NCI-H524 (cell line): ENCODE measurements at regions not wholly inside any gene's neighbourhood (a gene's known extent, or its start where the extent isn't known, plus 50 kb on each side); places are given as distances from the start of the nearest gene placed in this dataset.
"Not testable (repeated sequence)": the region's sequence is repeated elsewhere in the genome, so short reads cannot be mapped to it uniquely, and the experiment has no call there.

Experiments used
- DNase-seq, 2 experiments: peaks; one replicate each; lab custom pipeline; 2025; lab: John Stamatoyannopoulos, UW

DNA sequence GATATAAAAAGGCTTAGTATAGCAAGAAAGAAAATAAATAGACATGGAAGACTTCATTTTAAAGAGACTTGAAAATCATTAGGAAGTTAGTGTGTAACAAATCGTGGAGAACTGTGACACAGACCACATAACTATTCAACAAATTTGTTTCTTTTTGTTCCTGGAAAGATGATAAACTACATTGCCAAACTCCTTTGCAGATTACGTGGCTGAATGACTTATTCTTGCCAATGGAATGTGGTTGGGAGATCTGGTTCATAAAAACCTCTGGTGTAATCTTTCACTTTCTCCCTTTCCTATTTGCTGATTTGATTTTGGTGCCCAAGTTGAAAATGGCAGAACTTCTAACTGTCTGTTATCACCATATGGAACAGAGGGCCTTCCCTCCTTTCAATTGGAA, 328.9 kb upstream of the MEF2C start:
- DNase-seq, result no peak

DNA sequence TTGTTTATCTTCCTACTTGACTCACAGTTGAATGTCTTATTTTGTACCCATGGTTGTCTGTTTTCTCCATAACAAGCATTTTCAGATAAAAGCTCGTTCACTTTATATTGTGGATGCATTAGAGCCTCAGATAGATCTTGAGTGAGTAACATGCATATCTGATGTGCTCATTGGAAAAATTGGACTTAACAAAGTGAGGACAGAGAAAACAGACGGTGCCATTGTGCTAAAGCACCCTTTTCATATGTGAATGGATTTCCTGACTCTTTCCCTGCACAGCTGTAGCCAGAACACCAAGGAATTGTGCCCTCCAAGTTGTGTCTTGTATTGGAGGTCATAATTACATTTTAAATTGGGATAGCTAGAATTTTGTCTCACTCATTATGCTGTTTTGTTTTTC, 325.8 kb upstream of the MEF2C start:
- DNase-seq, result no peak

DNA sequence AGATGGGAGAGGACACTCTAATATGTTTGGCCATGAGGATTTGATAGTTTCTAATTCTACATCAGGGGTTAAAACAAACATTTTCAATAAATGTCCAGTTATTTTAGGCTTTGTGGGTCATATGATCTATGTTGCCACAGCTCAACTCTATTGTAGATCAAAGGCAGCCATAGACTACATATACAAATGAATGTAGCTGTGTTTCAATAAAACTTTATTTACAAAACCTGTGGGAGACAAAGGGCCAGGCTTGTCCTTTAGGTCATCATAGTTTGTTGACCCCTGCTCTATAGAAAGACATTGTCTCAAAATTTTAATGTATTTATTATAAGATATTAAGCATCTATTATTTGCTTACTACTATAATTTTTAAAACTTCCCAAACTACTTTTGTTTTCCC, 325.4 kb upstream of the MEF2C start:
- DNase-seq, result no peak

DNA sequence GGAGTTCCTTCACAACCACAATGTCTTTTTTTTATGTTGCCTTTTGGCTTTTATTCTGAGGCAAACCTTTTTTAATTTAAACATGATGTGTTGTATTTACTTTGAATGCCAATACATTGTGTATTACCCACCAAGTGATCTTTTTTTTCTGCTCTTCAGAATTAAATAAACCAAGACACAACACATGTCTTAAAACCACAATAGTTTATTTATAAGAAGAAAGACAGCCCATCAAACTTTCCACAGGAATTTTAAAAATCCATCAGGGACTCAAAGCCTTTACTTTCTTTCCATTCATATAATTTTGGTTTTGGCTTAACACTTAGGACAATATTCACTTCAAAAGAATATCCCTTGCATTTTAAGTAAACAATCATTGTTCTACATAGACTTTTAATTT, 321.8 kb upstream of the MEF2C start:
- no peak for DNase-seq

- DNase-seq, result no peak
These were observed 320.6 kb upstream of the MEF2C start for GRCh38 chr5:89203611-89204010.

GRCh38 chr5:89200899-89201298, 317.9 kb upstream of the MEF2C start:
- DNase-seq, result no peak

GRCh38 chr5:89199306-89199705, 316.3 kb upstream of the MEF2C start:
- DNase-seq, result no peak

DNA sequence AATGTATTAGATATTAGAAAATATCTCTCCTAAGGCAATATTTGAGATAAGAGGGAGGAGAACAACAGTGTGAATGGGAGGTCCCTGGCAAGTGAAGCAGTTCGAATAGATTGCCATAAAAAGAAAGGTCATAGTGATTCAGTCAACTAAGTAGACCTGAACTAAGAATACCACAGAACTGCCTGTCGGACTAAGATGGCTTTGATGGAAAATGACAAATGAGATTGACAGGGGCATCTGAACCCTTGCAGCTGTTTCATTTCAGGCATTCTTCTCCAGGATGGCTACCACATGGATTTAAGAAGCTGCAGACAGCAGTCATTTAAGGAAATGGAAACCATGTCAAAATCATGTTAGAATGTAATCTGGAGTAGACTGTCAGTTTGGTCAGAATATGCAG, 308.4 kb upstream of the MEF2C start:
- no peak for DNase-seq

GRCh38 chr5:89190515-89191265, 307.7 kb upstream of the MEF2C start:
- no peak for DNase-seq

- no peak for DNase-seq
These were observed 305.0 kb upstream of the MEF2C start for GRCh38 chr5:89187883-89188465.

GRCh38 chr5:89187268-89187667, 304.3 kb upstream of the MEF2C start:
- no peak for DNase-seq

- no peak for DNase-seq
These were observed 298.6 kb upstream of the MEF2C start for GRCh38 chr5:89181546-89181945.

DNA sequence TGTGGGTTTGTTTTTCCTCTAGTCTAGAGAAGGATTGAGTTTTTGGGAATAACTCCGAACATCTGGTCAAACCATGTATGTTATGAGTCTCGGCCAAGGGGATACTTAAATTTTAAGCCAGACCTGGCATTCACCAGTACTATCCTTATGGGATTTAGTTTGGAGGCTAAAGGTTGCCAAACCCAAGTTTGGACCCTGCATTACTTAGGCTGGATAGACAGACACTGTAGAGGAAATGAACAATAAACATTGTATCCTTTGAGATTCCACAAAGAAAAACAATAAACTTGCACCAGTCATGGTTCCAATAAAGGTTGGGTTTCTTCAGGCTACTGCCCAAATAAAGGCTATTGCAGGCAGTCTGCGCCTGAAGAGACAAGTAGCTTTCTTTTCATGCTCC, 296.7 kb upstream of the MEF2C start:
- DNase-seq, result no peak

GRCh38 chr5:89178541-89178940, 295.6 kb upstream of the MEF2C start:
- no peak for DNase-seq

GRCh38 chr5:89173528-89173927, 290.5 kb upstream of the MEF2C start:
- no peak for DNase-seq

GRCh38 chr5:89168766-89169165, 285.8 kb upstream of the MEF2C start:
- no peak for DNase-seq

- not testable (repeated sequence) for DNase-seq
These were observed 281.7 kb upstream of the MEF2C start for GRCh38 chr5:89164703-89165102.

- no peak for DNase-seq
These were observed 273.2 kb upstream of the MEF2C start for GRCh38 chr5:89156226-89156625.

DNA sequence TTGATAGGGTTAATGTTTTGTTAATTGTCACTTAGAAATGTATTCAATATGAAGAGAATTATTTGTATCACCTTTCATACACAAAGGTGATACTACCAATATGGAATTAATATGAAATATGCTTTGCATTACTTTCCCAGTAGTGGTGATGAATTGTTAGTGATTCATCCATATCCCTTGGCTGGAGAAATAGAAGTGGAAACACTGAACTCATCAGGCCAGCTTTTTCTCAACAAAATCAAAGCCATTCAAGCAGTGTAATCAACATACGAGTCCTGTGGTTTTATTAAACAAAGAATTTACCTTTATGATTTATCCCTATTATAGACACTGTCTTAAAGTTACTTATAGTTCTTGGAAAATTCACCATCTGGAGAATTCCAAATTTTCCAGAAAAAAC, 264.0 kb upstream of the MEF2C start:
- DNase-seq, result no peak

- no peak for DNase-seq
These were observed 254.2 kb upstream of the MEF2C start for GRCh38 chr5:89137148-89137547.

DNA sequence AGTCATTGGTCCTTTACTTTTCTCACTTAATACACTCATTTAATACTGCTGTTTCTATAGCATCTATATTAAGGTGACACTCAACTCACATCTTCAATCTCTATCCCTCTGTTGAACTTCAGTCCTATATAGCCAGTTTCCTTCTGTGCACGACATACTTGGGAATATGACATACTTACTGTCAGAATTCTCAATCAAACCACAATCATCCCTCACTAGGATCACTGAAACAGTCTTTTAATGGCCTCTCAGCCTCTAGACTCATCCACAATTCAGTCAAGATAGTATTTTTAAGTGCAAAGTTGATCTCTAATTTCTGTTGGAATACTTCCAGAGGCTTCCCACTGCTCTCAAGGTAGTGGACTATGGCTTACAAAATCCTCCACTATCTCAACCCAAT, 251.0 kb upstream of the MEF2C start:
- no peak for DNase-seq

GRCh38 chr5:89133129-89133528, 250.1 kb upstream of the MEF2C start:
- DNase-seq, result no peak

DNA sequence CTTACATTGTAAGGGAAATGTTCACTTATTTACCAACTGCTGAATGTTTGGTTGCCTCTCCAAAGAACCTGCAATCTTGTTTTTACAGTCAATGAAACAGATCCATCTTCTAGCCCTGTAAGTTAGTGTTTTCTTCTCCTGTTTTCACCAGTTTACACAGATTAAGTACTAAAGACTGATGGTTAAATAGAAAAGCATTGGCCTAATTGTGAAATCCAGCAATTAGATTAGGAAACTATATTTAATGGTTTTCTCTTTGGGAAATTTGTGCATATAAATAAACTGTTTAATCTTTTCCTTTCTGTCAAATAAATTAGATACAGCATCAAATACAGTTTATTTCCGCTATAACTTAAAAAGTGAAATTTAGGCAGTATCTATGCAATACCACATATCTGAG, 247.9 kb upstream of the MEF2C start:
- DNase-seq, result no peak

- no peak for DNase-seq
These were observed 247.0 kb upstream of the MEF2C start for GRCh38 chr5:89129941-89130340.
